Stimulated activated CD4-positive, alpha-beta T cell treated with anti-CD3 and anti-CD28 coated beads, Interleukin-12 subunit alpha, Interleukin-12 subunit beta, amount 100 ng/mL, for 48 hours (primary cell): ENCODE measurements at regions not wholly inside any gene's neighbourhood (a gene's known extent, or its start where the extent isn't known, plus 50 kb on each side); places are given as distances from the start of the nearest gene placed in this dataset.

ENCODE experiments used
- DNase-seq, 3 donors: peaks; one replicate each; pipeline ENCODE4 v3.0.0-alpha.2; 2020; ENCODE audit warnings: low read depth in 2 of 3, low spot score in 1 of 3

- no peak for DNase-seq
These were observed 636.4 kb upstream of the PLXNA2 start for GRCh38 chr1:208880433-208881100.

- DNase-seq = no peak
These were observed 640.9 kb upstream of the PLXNA2 start for GRCh38 chr1:208885060-208885459.

DNA sequence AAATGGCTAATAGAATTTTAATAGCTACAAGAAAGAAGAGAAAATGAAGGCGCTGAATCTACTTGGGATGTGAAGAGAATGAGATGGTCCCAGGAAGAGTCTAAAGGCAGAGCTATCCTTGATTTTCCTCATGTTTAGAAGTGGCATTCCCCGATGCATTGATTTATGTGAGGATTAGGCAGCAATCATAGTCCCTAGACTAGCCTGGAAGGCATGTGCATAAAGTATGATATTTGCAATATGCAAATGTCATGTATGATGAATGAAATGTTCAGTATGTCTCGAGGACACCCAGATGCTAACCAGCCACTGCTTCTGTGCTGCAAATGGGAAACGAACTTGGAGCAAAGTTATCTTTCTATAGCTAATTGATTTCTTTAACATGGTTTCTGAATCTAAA, 641.5 kb upstream of the PLXNA2 start:
- DNase-seq = no peak

GRCh38 chr1:208888376-208888775, 644.2 kb upstream of the PLXNA2 start:
- DNase-seq = no peak

GRCh38 chr1:208892147-208892546, 648.0 kb upstream of the PLXNA2 start:
- no peak for DNase-seq

GRCh38 chr1:208893251-208893650, 649.1 kb upstream of the PLXNA2 start:
- DNase-seq = no peak

GRCh38 chr1:208895181-208895580, 651.0 kb upstream of the PLXNA2 start:
- no peak for DNase-seq

GRCh38 chr1:208895820-208896219, 651.6 kb upstream of the PLXNA2 start:
- DNase-seq = no peak

DNA sequence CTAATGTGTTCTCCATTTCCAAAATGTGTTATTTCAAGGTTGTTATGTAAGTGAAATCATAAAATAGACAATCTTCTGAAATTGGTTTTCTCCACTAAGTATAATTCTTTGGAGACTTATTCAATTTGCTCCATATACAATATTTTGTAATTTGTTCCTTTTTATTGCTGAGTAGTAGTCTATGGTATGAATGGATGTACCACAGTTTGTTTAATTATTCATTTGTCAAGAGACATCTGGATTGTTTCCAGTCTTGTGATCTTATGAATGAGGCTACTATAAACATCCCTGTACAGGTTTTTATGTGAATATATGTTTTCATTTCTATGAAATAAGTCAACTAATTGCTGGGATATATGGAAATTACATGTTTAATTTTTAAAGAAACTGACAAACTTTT, 652.6 kb upstream of the PLXNA2 start:
- no peak for DNase-seq

GRCh38 chr1:208899438-208899837, 655.3 kb upstream of the PLXNA2 start:
- no peak for DNase-seq

DNA sequence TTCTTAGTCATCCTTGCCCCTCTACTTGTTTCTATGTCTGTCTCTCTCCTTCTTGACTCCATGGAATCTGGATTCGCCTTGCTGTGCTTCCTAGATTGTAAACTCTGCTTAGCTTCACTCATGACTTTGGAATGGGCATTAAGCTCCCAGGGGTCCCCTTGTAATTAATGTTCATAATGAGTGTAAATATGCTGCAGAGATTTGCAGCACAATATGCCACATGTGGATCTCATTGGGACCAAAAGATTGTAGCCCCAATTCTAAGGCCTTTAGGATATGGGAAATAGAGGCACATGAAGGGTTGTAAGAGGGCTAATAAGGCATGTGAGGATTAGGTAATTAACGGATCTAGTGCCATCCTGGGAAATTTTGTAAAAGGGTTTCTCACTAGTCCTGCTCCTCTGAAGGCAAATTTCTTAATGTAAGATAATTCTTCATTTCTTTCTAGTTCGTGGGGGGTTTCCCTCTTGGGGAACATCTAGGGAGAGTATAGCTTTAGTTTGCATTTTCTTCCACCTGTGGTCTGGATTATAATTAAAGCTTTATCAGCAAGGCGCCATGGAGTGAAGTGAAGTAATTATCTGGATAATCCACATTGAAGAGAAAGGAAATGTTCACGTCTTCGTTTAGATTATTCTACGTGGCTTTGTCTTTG, 659.2 kb upstream of the PLXNA2 start:
- DNase-seq = no peak

GRCh38 chr1:208907790-208908189, 663.6 kb upstream of the PLXNA2 start:
- DNase-seq = no peak

GRCh38 chr1:208909011-208909984, 665.1 kb upstream of the PLXNA2 start:
- no peak for DNase-seq

GRCh38 chr1:208910161-208910560, 666.0 kb upstream of the PLXNA2 start:
- no peak for DNase-seq

DNA sequence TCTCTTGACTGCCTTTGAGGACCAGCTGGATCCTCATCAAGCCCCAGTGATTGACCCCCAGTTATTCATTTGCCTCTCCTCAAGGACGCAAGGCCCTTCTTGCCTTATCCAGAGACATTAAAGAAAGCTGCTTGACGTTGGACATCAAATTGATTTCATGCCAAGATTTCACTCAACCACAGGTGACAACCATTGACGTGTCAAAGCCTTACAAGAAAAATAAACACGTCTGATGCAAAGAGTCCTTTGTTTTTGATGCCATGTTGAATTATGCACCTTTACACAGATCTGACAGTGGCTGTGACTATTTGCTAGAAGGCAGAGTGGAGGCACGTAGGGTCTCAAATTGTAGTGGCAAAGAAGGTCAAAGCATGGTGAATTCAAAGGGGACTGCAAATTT, 666.2 kb upstream of the CAMK1G start:
- DNase-seq = no peak

- DNase-seq = no peak
These were observed 665.8 kb upstream of the CAMK1G start for GRCh38 chr1:208917723-208918122.

GRCh38 chr1:208918160-208918559, 665.4 kb upstream of the CAMK1G start:
- no peak for DNase-seq

GRCh38 chr1:208919371-208919770, 664.1 kb upstream of the CAMK1G start:
- DNase-seq = no peak

DNA sequence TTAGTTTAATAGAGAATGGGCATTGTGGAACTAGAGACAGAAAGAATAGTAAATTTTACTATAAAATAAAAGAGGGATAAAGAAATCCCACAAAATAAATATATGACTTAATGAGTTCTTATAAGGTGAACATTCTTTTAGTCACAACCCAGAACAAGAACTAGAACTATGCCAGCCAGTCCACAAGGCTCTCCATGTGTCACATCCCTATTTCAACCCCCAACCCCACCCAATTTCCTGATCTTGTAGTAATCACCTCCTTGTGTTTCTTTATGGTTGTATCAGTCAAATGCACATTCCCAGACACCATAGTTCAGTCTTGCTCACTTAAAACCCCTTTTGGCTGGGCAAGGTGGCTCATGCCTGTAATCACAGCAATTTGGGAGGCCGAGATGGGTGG, 662.3 kb upstream of the CAMK1G start:
- DNase-seq = no peak

DNA sequence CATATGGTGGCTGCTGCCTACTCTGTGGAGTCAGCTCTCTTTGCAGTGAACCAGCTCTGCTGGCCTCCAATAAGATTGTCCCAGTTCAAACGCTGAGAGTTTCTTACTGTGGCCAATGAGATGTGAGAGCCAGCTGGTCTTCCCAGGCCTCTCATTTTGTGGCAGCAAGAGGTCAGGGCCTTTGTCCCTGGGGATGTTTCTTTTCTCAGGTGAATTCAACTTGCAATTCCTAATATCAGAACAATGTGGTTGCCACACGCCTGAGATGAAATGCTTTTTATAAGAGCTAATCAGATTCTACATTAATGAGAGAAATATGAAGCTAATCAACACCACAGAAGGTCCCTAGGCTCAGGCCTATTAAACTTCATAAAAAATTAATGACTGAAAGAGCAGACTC, 660.1 kb upstream of the CAMK1G start:
- DNase-seq = no peak

DNA sequence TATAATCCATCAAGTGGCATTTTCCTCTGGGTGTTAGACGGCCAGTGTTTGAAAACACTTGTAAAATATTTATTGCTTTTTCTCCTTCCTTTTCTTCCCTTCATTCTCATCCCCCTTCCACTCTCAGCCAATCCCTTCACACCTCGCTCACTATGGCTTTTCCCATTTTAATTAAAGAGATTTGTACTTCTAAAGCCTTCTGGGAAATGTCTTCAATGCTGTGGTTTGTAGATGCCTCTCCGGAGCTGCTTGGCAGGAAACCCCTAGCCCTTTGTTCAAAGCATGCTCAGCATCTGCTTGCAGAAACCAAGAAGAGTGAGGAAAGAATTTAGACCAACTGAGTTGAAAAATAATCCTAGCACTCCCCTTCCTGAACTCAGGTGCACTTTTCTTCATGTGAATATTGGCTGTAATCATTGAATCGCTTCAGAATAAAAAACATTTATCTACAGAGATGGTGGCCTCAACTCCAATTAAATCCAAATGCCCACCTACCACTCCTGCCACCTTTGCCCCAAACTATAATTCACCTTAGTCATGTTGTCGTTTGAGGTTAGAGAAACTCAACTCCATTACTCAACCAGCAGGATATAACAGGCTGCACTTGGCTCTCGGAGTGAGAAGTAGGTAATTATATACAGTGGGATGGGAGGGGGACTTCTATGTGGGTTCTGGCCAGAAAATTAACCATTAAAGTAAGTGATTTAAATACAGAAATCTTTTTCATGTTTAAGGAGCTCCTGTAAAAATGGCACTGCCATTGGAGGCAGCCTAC, 659.4 kb upstream of the CAMK1G start:
- DNase-seq = no peak
